Stimulated activated CD8-positive, alpha-beta memory T cell treated with anti-CD3 and anti-CD28 coated beads, Interleukin-2, amount 100 ng/mL, for 1 hour (primary cell): ENCODE measurements at regions not wholly inside any gene's neighbourhood (a gene's known extent, or its start where the extent isn't known, plus 50 kb on each side); places are given as distances from the start of the nearest gene placed in this dataset.

Experiments
- DNase-seq, 2 donors: peaks; one replicate each; pipeline ENCODE4 v3.0.0-alpha.2; 2020; ENCODE audit warnings: low read depth in 2 of 2

DNA sequence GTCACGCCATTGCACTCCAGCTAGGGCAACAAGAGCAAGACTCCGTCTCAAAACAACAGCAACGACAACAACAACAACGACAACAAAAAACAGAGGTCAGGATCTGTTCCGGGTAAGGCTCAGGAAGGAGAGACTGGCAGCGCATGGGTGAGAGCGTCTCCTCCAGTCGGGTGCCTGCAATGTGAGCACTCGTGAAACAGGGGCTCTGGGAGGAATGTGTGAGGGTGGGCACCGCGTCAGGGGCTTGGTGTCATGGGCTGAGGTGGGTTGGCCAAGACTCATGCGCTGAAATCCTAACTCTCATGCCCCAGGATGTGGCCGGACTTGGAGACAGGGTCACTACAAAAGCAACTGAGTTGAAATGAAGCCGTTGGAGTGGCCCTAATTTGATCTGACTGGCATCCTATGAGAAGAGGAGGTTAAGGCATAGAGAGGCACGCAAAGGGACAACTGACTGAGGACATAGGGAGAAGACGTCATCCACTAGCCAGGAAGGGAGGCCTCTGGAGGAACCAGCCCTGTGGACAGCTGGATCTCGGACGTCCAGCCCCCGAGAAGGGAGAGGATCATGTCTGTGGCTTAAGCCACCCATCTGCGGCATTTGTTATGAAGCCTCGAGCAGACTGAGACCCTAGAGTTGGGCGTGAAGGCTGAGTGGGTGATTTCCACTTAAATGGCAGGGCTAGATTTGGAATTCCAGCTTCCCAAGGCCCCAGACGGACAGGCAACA is 241.5 kb upstream of the PITRM1 start:
- DNase-seq = no peak

DNA sequence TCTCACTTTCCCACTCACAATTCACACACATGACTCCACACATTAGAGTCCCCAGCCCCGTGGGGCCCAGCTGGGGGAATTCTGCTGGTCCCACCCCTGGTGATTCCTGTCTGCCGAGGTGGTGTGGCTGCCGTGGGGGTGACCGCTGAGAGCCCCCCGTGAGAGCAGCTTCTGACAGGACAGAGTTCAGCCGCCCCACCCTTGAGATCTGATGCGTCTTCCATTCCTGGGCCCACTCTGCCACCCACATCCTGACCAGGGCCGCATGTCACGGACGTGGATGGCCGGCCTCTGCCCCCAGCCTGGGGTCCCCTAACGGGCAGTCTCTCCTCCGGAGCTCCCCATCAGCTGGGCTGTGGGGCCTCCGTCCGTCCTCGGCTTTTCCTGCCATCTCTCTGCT is 240.1 kb upstream of the PITRM1 start:
- no peak for DNase-seq

DNA sequence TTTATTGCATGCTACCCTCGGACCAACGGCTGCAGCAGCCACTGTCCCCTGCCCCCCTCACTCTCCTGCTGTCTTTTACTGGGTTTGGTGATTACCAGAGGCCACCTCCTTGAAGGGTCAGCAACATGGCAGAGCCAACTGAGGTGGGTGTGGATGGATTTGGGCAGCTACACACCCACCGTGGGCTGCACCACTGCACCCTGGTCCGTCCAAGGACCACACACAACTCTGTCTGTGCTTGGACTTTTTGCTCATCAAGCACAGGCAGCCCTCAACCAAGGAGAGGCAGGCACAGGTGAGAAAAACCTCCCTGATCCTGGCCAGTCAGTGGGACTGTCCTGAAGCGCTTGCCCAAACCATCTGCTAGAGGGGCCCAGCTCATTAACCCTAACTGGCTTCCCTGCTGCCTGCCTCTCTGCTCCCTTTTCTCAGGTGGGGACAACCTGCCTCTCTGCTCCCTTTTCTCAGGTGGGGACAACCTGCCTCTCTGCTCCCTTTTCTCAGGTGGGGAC is 239.5 kb upstream of the PITRM1 start:
- DNase-seq = no peak

DNA sequence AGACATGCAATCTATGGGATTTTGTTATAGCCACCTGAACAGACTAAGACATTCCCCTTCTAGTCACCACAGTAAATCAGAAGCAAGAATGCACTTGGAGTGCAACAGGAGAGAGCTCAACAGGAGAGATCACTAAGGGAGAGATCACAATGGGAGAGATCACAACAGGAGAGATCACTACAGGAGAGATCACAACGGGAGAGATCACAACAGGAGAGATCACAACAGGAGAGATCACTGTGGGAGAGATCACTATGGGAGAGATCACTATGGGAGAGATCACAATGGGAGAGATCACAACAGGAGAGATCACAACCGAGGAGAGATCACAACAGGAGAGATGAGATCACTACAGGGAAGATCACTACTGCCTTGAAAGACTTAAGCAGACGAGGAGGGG is 238.5 kb upstream of the PITRM1 start:
- DNase-seq = no peak

DNA sequence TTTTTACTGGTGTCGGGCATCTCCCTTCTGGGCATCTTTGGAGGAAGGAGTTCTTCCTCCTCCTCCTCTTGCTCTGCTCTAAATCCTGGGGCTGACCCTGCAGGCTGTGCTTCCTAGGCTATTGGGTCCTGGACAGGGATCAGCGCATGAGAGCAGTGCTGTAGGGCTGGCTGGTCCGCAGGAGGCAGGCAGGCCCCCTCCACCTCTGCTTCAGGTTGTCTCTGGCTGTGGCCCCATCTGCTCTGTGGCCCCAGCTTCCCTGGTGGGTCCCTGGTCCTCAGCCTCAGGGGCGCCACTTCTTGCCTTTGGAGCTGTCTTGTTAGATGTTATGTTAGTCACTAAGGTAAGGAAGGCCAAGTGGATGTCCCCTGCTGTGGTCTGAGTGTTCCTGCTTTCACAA is 237.3 kb upstream of the PITRM1 start:
- no peak for DNase-seq

DNA sequence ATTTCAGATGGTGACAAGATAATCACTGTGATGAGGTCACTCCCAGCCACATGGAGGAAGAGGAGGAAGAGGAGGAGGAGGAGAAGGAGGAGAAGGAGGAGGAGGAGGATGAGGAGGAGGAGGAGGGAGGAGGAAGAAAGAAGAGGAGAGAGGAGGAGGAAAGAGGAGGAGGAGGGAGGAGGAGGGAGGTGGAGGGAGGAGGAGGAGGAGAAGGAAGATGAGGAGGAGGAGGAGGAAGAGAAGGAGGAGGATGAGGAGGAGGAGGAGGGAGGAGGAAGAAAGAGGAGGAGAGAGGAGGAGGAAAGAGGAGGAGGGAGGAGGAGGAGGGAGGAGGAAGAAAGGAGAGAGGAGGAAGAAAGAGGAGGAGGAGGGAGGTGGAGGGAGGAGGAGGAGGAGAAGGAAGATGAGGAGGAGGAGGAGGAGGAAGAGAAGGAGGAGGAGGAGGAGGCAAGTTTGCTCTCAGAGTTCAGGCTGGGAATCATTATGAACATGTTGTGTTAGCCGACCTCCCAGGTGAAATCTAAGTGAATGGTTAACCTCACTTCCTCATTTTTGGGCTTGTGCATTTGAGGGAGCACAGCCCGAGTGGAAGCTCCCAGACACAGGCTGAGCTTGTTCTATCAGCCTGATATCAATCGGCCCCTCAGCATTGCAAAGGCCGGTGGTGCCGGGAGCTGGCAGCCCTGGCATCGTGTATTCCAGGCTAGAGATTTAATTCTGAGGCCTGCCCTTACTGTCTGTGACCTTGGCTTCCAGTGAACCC is 236.2 kb upstream of the PITRM1 start:
- no peak for DNase-seq

DNA sequence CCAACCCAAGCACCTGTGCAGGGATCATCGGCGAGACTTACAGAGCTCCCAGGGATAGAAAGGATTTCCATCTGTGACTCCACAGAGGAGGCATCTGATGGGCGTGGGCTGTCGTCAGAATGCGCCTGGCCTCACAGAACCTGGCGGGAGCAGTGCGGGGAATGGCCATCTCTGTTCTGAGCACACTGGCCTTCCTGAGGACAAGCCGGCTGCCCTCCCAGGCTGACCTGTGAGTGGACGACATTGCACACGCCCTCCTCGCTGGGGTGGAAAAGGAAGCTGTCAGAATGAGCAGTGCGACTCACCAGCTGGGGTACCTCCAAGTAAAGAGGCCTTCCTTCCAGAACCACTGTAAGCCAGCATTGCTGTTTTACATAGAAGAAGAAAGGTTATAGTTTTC is 234.6 kb upstream of the PITRM1 start:
- DNase-seq = no peak

DNA sequence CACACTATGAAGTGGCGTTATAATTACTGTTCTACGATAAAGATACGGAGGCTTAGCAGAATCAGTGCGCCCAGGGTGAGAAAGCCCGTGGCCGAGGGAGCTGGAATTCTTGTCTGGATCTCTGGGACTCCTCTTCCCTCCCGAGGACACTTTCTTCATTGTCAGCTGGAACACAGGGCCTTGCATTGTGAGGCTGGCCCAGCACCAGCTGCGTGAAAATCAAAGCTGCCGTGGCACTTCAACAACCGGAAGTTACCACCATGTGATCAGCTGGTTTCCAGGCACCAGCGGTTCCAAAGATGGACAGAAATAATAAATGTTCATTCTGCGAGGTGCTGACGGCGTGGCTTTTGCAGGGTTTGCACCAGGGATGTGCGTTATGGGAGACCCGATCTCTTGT is 234.0 kb upstream of the PITRM1 start:
- no peak for DNase-seq

DNA sequence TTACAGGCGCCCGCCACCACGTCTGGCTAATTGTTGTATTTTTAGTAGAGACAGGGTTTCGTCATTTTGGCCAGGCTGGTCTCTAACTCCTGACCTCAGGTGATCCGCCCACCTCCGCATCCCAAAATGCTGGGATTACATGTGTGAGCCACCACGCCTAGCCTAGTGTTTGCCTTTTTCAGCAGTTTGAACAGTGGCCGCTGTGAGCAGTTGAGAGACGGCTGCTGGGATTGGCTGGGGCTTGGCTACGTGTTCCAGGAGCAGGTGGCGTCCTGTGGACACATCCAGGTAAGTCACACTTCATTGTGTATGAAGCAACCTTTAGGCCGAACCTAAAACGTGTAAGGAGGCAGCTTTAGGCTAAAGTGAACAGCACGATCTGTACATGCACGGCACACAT is 231.8 kb upstream of the PITRM1 start:
- DNase-seq = no peak

DNA sequence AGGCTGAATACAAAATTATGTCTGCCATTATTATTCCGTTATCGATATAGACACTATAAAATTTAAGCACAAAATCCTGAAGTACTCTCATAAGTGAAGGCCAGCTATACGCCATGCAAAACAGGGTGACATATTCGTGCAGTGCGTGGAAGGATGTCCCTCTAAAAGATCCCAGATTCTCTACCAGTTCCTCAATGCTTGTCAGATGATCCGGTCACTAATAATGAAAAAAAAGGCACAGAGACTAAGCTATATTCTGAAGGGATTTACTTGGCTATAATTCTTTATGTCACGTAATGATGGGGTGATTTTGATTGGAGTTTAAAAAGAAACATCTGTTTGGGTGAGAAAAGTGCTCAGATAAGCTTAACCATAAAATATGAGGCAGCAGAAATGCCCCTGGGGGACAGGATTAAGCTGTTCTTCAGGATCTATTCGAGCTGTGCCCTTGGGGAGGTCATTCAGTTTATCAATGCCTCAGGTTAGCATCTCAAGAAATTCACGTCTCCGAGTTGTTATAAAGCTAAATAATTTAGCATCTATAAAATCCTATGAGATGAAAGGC is 229.7 kb upstream of the PITRM1 start:
- DNase-seq = no peak

DNA sequence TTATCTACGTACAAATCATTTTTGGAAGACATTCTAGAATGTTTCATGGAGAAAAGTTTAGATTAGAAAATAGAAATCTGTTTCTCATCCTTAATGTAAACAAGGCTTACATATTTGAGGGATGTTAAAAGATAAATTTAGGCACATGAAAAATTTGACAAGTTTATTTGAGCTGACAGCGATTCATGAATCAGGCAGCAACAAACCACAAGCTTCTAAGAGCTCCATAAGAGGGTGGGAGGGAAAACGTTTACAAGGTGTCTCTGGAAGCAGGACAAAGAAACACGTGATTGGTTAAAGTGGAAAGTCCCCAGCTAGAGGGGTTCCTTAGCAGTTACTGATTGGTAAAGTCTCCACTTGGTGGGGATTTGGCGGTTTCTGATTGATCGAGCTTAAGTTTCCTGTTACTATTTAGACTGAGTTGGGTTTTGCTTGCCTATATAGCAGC is 228.9 kb upstream of the PITRM1 start:
- DNase-seq = no peak

DNA sequence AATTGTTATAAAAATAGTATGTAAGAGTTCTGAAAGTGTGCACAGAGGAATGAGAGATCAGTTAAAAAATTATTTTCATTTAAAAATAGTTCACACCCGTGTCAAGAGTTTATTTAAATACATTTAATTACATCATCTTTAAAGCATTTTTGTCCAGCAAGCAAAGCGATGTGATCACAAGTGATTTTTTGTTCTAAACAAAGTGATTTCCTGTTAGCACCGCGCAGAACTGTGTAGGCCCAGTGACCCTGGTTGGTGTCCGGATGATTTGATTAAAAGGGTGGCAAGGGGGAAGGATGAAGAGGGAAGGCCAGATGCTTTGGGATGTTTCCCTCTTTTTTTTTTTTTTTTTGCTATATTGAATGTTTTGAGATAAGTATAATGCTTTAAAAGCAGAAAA is 227.8 kb upstream of the PITRM1 start:
- DNase-seq = no peak

DNA sequence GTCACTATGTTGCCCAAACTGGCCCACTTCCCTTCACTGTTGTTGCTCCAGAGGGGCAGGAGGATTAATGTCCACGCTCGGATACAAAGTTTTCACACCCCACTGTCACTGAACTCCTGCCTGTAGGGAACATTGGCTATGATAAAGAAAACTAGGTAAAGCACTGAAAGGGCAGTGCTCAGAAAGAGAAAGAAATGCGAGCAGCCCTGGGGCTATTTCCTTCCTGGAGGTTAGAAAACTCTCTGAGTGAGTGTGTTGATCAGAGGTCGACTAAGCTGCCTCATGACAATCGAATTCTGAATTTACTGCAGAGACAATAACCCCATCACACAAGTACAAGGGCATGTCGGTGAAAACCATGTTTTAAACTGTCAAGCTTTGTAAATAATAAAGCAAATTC is 227.2 kb upstream of the PITRM1 start:
- DNase-seq = no peak

DNA sequence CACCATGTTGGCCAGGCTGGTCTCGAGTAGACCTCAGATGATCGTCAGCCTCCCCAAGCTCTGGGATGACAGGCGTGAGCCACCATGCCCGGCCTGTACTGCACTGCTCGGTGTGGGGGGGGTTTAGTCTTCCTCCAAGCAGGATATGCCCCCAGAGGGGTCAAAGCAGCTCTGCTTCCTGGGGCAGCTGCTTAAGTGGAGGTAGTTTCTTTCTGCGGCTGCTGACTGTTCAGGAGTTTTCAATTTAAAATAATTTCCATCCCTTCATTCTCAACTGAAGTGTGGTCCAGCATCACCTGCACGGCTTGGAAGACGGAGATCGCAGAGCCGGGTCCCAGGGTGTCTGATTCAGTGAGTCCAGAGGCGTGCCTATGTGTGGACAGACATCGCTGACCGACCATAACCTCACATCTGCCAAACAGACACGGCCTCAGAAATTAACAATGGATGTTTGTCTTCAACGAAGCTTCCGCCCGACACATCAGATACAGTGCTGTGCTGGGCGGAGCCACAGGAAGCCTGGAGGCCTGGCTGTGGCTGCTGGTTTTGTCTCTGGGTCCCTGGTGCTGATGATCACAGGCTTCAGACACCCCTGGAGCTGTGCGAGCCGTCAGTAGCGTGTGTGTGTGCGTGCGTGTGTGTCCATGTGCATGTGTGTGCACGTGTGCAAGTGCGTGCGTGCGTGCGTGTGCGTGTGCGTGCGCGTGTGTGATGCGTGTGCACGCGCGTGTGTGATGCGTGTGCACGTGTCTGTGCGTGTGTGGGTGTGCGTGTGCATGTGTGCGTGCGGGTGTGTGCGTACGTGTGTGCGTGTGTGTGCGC is 226.5 kb upstream of the PITRM1 start:
- DNase-seq = no peak

DNA sequence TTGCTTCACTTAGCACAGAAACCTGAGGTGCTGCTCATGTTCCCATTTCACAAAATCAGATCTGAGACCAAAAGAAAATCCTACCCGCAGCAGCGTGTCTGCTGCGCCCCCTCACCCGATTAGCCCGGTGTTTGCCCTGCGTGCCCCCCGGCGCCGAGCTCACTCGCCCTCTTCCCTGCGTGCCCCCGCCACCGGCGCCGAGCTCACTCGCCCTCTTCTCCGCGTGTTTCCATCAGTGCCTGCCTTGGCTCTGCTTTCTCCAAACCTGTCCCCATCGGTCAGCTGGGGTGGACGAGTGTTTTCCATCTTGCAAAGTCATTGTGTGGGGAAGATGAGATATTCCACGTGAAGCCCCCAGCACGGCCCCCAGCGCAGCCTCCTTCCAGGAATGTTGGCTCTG is 225.3 kb upstream of the PITRM1 start:
- no peak for DNase-seq

DNA sequence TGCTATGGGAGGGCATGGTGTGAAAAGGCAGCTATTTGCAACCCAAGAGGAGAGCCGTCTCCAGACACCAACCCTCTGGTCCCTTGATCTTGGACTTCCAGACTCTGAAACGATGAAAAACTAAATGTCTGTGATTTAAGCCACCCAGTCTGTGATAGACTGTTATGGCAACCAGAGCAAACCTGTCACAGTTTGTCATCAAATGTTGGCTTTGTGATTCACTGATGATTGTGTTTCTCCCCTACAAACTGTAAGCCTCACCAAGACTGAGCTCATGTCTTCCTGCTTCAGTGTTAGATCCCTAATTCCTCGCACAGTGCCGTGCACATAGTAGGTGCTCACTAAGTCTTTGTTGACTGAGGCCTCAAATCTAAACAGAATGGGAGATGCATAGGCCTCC is 224.6 kb upstream of the PITRM1 start:
- no peak for DNase-seq

DNA sequence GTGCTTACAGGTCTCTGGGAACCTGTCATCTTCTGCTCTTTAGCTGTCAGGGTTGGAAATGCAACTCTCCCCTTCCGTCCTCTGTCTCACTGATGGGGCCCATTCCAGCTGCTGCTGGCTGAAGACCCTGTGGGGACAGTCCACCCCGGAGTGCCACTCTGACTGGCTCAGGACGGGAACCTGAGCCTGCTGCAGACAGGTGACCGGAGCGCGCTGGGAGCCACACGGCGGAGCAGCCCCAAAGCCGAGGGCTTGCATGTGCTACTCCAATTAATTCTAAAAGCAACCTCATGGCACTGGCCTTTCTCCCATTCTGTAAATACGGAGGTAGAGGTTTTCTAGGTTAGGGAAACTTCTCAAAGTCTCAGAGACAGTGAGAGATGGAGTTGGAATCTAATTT is 223.5 kb upstream of the PITRM1 start:
- DNase-seq = no peak

DNA sequence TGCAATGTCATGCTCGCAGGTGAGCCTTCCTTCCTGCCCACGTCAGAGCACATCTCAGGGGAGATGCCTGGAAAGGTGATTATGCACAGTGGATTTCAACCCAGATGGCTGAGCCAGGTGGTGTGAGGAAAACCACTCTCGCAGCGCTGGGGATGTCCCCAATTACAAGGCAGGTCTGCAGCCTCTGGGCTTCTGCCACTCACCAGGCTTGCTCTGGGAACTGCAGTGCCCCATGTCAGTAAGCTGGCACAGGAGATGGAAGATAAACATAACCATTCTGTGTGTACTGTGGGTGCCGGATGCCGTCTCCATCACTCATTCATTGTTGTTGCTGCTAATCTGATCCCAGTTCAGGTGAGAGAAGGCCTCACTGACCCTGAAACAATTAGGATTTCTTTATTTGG is 222.9 kb upstream of the PITRM1 start:
- DNase-seq = no peak

DNA sequence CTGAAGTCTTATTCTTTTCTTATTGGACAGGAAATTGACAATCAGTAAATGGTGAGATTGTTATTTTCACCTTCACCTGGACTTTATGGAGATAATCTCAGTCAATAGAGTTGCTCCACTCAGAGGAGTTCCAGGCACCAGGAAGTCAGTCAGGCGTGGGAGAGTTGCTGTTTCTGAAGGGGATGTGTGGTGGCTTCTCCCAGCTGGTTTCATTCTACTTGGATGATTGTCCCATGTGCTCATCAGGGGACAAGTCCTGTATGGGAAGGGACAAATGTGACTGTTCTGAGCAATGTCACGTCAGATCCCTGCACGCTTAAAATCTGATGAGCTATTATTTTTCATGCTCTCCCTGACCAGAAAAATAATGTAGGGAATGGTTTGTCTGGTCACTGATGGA is 222.5 kb upstream of the PITRM1 start:
- DNase-seq = no peak

DNA sequence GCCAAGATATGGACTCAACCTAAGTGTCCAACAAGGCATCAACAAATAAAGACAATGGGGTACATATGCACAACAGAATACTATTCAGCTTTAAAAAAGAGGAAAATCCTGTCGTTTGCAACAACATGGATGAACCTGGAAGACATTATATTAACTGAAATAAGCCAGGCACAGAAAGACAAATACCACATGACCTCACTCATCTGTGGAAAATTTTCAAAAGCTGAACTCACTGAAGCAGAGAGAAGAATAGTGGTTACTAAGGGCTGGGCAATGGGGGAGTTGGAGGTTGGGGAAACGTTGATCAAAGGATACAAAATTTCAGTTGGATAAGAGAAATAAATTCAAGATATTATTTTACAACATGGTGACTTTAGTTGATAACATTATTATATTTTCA is 221.4 kb upstream of the PITRM1 start:
- DNase-seq = no peak

DNA sequence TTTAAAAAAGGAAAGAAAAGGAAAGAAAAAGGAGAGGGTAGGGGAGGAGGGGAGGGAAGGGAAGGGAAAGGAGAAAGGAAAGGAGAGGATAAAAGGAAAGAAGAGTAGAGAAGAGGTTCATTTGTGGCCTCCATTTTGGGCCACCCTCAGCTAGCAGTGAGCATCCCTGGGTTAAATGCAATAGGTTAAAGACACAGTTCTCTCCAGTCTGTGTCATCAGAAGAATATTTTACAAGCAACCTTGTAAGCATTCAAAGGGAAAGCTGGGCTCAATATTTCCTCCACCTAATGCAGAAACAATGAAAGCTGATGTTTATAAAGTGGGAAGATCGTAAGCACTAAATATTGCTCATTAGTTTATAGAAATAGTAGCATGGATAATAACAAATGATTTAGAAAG is 219.1 kb upstream of the PITRM1 start:
- no peak for DNase-seq

DNA sequence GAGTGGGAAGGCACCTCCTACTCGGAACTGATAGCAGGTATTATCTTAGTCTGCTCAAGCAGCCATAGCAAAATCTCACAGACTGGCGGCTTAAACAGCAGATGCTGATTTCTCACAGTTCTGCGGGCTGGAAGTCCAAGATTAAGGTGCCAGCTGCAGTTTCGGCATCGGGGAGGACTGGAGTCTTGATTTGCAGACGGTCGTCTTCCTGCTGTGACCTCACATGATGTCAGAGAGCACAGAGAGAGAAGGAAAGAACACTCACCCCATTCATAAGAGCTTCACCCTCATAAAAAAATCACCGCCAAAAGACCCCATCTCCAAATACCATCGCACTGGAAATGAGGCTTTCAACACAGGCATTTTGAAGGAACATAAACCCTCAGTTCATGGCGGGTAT is 216.5 kb upstream of the PITRM1 start:
- no peak for DNase-seq
